ENCODE measurements at regions not wholly inside any gene's neighbourhood (a gene's known extent, or its start where the extent isn't known, plus 50 kb on each side); places are given as distances from the start of the nearest gene placed in this dataset.

GRCh38 chr13:79966493-79966895 lies 374.4 kb downstream of the SPRY2 start:
- DNase-seq (ENCODE audit: low read depth in 6 of 9, low spot score in 9 of 9), result no peak
- WGBS, result 86% methylated on average over 2 of the region's 2 CpGs
- H3K27me3 ChIP-seq (ENCODE audit: control insufficient read depth in 2 of 2, insufficient read depth in 1 of 2, low read length in 1 of 2), result no peaks in the 10 kb centered on the region
- H3K4me1 ChIP-seq (ENCODE audit: control insufficient read depth in 2 of 2, insufficient read depth in 2 of 2, low read length in 2 of 2), result no peaks in the 10 kb centered on the region
- H3K9me3 ChIP-seq (ENCODE audit: control insufficient read depth in 2 of 2, insufficient read depth in 1 of 2, low read length in 1 of 2), result no peaks in the 10 kb centered on the region
- no peak overlapping the region for H3K4me3 ChIP-seq (ENCODE audit: low read length in 2 of 2)
- H3K27ac ChIP-seq (ENCODE audit: low read depth in 1 of 2, low read length in 1 of 2), result no peak overlapping the region
- no peaks in the 10 kb centered on the region for H3K36me3 ChIP-seq (ENCODE audit: control insufficient read depth in 2 of 2, insufficient read depth in 2 of 2, low read length in 1 of 2)

- DNase-seq (ENCODE audit: low read depth in 6 of 9, low spot score in 9 of 9), result no peak
- Histone ChIP-seq H3K36me3 (ENCODE audit: control insufficient read depth in 2 of 2, insufficient read depth in 2 of 2, low read length in 1 of 2) (no peaks in the 10 kb centered on the region), H3K9me3 (ENCODE audit: control insufficient read depth in 2 of 2, insufficient read depth in 1 of 2, low read length in 1 of 2) (no peaks in the 10 kb centered on the region), H3K27ac (ENCODE audit: low read depth in 1 of 2, low read length in 1 of 2) (no peak overlapping the region), H3K4me3 (ENCODE audit: low read length in 2 of 2) (no peak overlapping the region), H3K27me3 (ENCODE audit: control insufficient read depth in 2 of 2, insufficient read depth in 1 of 2, low read length in 1 of 2) (no peaks in the 10 kb centered on the region), H3K4me1 (ENCODE audit: control insufficient read depth in 2 of 2, insufficient read depth in 2 of 2, low read length in 2 of 2) (no peaks in the 10 kb centered on the region)
- 97% methylated on average over 3 of the region's 3 CpGs for WGBS
Measured at GRCh38 chr13:79966059-79966458, 374.9 kb downstream of the SPRY2 start.

DNA sequence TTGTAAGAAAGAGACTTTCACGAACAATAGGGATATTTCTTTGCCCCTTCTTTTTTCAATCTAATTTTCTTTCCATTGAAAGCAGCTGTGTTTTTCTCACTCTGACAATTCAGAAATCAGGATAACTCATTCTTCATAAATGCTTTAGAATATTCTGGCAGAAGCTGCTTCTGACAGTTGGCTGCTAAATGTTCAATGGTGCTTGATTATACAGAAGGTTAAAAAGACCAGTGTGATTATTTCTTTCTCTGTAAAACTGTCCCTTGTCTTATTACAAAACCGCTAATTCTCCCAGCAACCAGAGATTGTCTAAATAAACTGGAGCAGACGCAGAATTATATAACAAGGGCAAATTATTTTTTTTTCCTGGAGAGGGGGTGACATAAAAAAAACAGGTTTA lies 394.4 kb downstream of the SPRY2 start:
- WGBS, result 98% methylated on average over 3 of the region's 3 CpGs
- no peaks in the 10 kb centered on the region for H3K4me1 ChIP-seq (ENCODE audit: control insufficient read depth in 2 of 2, insufficient read depth in 2 of 2, low read length in 2 of 2)
- H3K36me3 ChIP-seq (ENCODE audit: control insufficient read depth in 2 of 2, insufficient read depth in 2 of 2, low read length in 1 of 2), result no peaks in the 10 kb centered on the region

GRCh38 chr13:79943346-79944023 lies 397.4 kb downstream of the SPRY2 start:
- no peak for DNase-seq (ENCODE audit: low read depth in 6 of 9, low spot score in 9 of 9)
- no peaks in the 10 kb centered on the region for H3K27me3 ChIP-seq (ENCODE audit: control insufficient read depth in 2 of 2, insufficient read depth in 1 of 2, low read length in 1 of 2)
- no peak overlapping the region for H3K4me3 ChIP-seq (ENCODE audit: low read length in 2 of 2)
- H3K27ac ChIP-seq (ENCODE audit: low read depth in 1 of 2, low read length in 1 of 2), result no peak overlapping the region
- H3K9me3 ChIP-seq (ENCODE audit: control insufficient read depth in 2 of 2, insufficient read depth in 1 of 2, low read length in 1 of 2), result no peaks in the 10 kb centered on the region
- H3K4me1 ChIP-seq (ENCODE audit: control insufficient read depth in 2 of 2, insufficient read depth in 2 of 2, low read length in 2 of 2), result no peaks in the 10 kb centered on the region
- no peaks in the 10 kb centered on the region for H3K36me3 ChIP-seq (ENCODE audit: control insufficient read depth in 2 of 2, insufficient read depth in 2 of 2, low read length in 1 of 2)
- WGBS, result 69% methylated on average over 2 of the region's 2 CpGs

More for the DNA sequence above, 394.4 kb downstream of the SPRY2 start:
- DNase-seq (ENCODE audit: low read depth in 6 of 9, low spot score in 9 of 9), result no peak
- Histone ChIP-seq H3K9me3 (ENCODE audit: control insufficient read depth in 2 of 2, insufficient read depth in 1 of 2, low read length in 1 of 2) (no peaks in the 10 kb centered on the region), H3K4me3 (ENCODE audit: low read length in 2 of 2) (no peak overlapping the region), H3K27me3 (ENCODE audit: control insufficient read depth in 2 of 2, insufficient read depth in 1 of 2, low read length in 1 of 2) (no peaks in the 10 kb centered on the region), H3K27ac (ENCODE audit: low read depth in 1 of 2, low read length in 1 of 2) (no peak overlapping the region)

DNA sequence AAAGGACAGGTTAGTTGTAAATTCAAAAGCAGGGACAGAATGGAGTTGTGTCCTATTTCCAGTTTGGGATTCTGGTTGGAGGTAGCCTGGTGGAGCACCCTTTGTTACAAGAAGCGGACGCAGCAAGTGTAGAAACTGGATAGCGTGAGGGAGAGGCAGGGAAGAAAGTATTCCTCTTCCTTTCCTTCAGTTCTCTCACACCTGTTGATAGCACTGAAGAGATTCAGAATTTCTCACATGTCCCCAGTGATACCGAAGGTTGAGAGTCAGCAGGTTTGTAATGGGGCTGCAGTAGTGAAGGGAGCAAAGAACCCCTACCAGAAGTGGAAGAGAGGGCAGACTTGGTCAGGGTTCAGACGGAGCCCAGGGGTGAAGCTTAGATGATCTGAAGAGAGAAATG lies 399.2 kb downstream of the SPRY2 start:
- Histone ChIP-seq H3K27me3 (ENCODE audit: control insufficient read depth in 2 of 2, insufficient read depth in 1 of 2, low read length in 1 of 2) (no peaks in the 10 kb centered on the region), H3K36me3 (ENCODE audit: control insufficient read depth in 2 of 2, insufficient read depth in 2 of 2, low read length in 1 of 2) (no peaks in the 10 kb centered on the region), H3K9me3 (ENCODE audit: control insufficient read depth in 2 of 2, insufficient read depth in 1 of 2, low read length in 1 of 2) (no peaks in the 10 kb centered on the region), H3K4me3 (ENCODE audit: low read length in 2 of 2) (no peak overlapping the region), H3K27ac (ENCODE audit: low read depth in 1 of 2, low read length in 1 of 2) (no peak overlapping the region), H3K4me1 (ENCODE audit: control insufficient read depth in 2 of 2, insufficient read depth in 2 of 2, low read length in 2 of 2) (no peaks in the 10 kb centered on the region)
- 98% methylated on average over 5 of the region's 5 CpGs for WGBS
- no peak for DNase-seq (ENCODE audit: low read depth in 6 of 9, low spot score in 9 of 9)

- Histone ChIP-seq H3K9me3 (ENCODE audit: control insufficient read depth in 2 of 2, insufficient read depth in 1 of 2, low read length in 1 of 2) (no peaks in the 10 kb centered on the region), H3K27me3 (ENCODE audit: control insufficient read depth in 2 of 2, insufficient read depth in 1 of 2, low read length in 1 of 2) (no peaks in the 10 kb centered on the region), H3K36me3 (ENCODE audit: control insufficient read depth in 2 of 2, insufficient read depth in 2 of 2, low read length in 1 of 2) (no peaks in the 10 kb centered on the region), H3K27ac (ENCODE audit: low read depth in 1 of 2, low read length in 1 of 2) (no peak overlapping the region), H3K4me1 (ENCODE audit: control insufficient read depth in 2 of 2, insufficient read depth in 2 of 2, low read length in 2 of 2) (no peaks in the 10 kb centered on the region), H3K4me3 (ENCODE audit: low read length in 2 of 2) (no peak overlapping the region)
- no peak for DNase-seq (ENCODE audit: low read depth in 6 of 9, low spot score in 9 of 9)
- WGBS, result 96% methylated on average over 2 of the region's 2 CpGs
Measured at GRCh38 chr13:79939689-79940088, 401.2 kb downstream of the SPRY2 start.

- WGBS, result 95% methylated on average over 3 of the region's 3 CpGs
- no peak overlapping the region for H3K27ac ChIP-seq (ENCODE audit: low read depth in 1 of 2, low read length in 1 of 2)
- no peak overlapping the region for H3K4me3 ChIP-seq (ENCODE audit: low read length in 2 of 2)
- no peaks in the 10 kb centered on the region for H3K27me3 ChIP-seq (ENCODE audit: control insufficient read depth in 2 of 2, insufficient read depth in 1 of 2, low read length in 1 of 2)
- H3K36me3 ChIP-seq (ENCODE audit: control insufficient read depth in 2 of 2, insufficient read depth in 2 of 2, low read length in 1 of 2), result no peaks in the 10 kb centered on the region
- H3K9me3 ChIP-seq (ENCODE audit: control insufficient read depth in 2 of 2, insufficient read depth in 1 of 2, low read length in 1 of 2), result no peaks in the 10 kb centered on the region
- DNase-seq (ENCODE audit: low read depth in 6 of 9, low spot score in 9 of 9), result no peak
- H3K4me1 ChIP-seq (ENCODE audit: control insufficient read depth in 2 of 2, insufficient read depth in 2 of 2, low read length in 2 of 2), result no peaks in the 10 kb centered on the region
Measured at GRCh38 chr13:79937771-79938216, 403.1 kb downstream of the SPRY2 start.

DNA sequence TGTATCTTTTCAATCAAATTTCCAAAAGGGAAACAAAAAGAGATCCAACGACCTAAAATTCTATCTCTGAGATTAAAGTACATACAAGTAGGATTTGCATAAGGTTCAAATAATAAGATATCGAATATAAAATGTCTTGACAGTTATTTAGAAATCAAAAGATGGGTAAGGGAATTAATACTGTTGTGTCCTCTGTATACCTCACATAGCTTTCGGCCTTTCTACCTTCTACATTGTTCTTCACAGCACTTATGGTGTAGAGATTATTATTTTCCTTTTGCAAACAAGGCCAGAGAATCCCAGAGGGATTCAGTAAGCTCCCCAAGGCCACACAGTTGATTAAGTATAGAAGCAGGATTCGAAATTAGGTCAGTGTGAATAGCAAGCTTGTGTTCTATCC lies 403.6 kb downstream of the SPRY2 start:
- DNase-seq (ENCODE audit: low read depth in 6 of 9, low spot score in 9 of 9), result no peak
- no peaks in the 10 kb centered on the region for H3K36me3 ChIP-seq (ENCODE audit: control insufficient read depth in 2 of 2, insufficient read depth in 2 of 2, low read length in 1 of 2)
- peaks cover under 1 to 3% of the 10 kb centered on the region in 2 donors for H3K4me1 ChIP-seq (ENCODE audit: control insufficient read depth in 2 of 2, insufficient read depth in 2 of 2, low read length in 2 of 2)
- H3K4me3 ChIP-seq (ENCODE audit: low read length in 2 of 2), result no peak overlapping the region
- H3K9me3 ChIP-seq (ENCODE audit: control insufficient read depth in 2 of 2, insufficient read depth in 1 of 2, low read length in 1 of 2), result no peaks in the 10 kb centered on the region
- no peak overlapping the region for H3K27ac ChIP-seq (ENCODE audit: low read depth in 1 of 2, low read length in 1 of 2)
- 84% methylated on average over 4 of the region's 4 CpGs for WGBS
- no peaks in the 10 kb centered on the region for H3K27me3 ChIP-seq (ENCODE audit: control insufficient read depth in 2 of 2, insufficient read depth in 1 of 2, low read length in 1 of 2)

DNA sequence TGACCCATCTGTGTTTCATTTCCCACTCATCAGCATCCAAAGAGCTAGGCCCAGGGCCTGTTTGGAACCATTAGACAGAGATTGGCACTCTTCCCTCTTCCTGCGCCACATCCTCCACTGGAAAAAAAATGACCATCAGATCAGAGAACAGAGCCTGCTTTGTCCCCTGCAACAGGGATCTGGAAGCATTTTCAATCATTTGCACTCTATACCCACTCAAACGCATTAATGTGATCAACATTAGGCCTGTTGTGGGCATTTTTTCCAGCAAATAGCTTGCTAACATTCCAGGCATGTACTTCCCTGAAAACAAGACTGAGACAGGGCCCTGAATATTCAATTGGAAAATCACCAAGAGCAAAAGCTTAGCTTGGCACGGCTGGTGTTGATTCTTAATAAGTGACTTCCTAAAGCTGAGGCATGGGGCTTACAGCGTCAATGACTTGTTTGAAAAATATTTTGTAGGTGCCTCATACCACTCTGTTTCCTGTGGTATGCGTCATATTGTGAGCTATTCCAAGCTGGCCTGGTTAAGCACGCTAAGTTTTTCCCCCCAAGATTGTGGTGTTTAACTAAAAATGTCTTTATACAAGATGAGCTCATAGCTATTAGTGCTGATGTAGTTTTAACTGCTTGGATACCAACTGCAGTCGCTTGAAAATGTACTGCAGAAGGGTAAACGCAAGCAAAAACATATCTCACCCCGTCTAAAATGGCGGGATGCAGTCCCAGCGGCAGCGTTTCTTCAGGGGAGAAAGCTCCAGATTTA lies 404.4 kb downstream of the SPRY2 start:
- Histone ChIP-seq H3K27ac (ENCODE audit: low read depth in 1 of 2, low read length in 1 of 2) (no peak overlapping the region), H3K36me3 (ENCODE audit: control insufficient read depth in 2 of 2, insufficient read depth in 2 of 2, low read length in 1 of 2) (no peaks in the 10 kb centered on the region), H3K27me3 (ENCODE audit: control insufficient read depth in 2 of 2, insufficient read depth in 1 of 2, low read length in 1 of 2) (no peaks in the 10 kb centered on the region), H3K4me1 (ENCODE audit: control insufficient read depth in 2 of 2, insufficient read depth in 2 of 2, low read length in 2 of 2) (peaks cover 4 to 5% of the 10 kb centered on the region in 2 donors), H3K9me3 (ENCODE audit: control insufficient read depth in 2 of 2, insufficient read depth in 1 of 2, low read length in 1 of 2) (no peaks in the 10 kb centered on the region), H3K4me3 (ENCODE audit: low read length in 2 of 2) (no peak overlapping the region)
- WGBS, result 97% methylated on average over 12 of the region's 12 CpGs
- DNase-seq (ENCODE audit: low read depth in 6 of 9, low spot score in 9 of 9), result no peak

Data from thymus (tissue), 11 donors.